Suprapubic skin (tissue), 4 donors: ENCODE measurements at regions not wholly inside any gene's neighbourhood (a gene's known extent, or its start where the extent isn't known, plus 50 kb on each side); places are given as distances from the start of the nearest gene placed in this dataset.

ENCODE experiments used
- CTCF ChIP-seq, 2 donors: fragments of 200-600 bp in 1 of 2; fragments of 450-650 bp in 1 of 2; sonication (generic) in 1 of 2; IDR thresholded peaks; one replicate each; pipeline ENCODE4 v1.5.1; 2016 to 2019; ENCODE audit warnings: antibody characterized with exemption in 2 of 2, mild to moderate bottlenecking in 1 of 2, moderate library complexity in 1 of 2
- EP300 ChIP-seq: sonication (generic); formaldehyde crosslinking; IDR thresholded peaks from one replicate; pipeline ENCODE4 v1.6.1; 2017; ENCODE audit warnings: antibody characterized with exemption
- POLR2AphosphoS5 ChIP-seq, 3 donors: sonication (generic); formaldehyde crosslinking; IDR thresholded peaks; one replicate each; pipeline ENCODE4 v1.6.1; 2017; ENCODE audit warnings: antibody characterized with exemption in 3 of 3

GRCh38 chr14:42163136-42163535 is 556.5 kb downstream of the LRFN5 start:
- TF ChIP-seq CTCF (IDR thresholded peaks at IDR 0.05) (no peak), EP300 (no peak), POLR2AphosphoS5 (IDR thresholded peaks at IDR 0.05) (no peak)
